ENCODE measurements at regions not wholly inside any gene's neighbourhood (a gene's known extent, or its start where the extent isn't known, plus 50 kb on each side); places are given as distances from the start of the nearest gene placed in this dataset.

- no peak overlapping the region for H3K4me3 ChIP-seq (ENCODE audit: low read depth, low read length)
- no peak for DNase-seq (ENCODE audit: low read depth)
- TF ChIP-seq, protein P1, sequence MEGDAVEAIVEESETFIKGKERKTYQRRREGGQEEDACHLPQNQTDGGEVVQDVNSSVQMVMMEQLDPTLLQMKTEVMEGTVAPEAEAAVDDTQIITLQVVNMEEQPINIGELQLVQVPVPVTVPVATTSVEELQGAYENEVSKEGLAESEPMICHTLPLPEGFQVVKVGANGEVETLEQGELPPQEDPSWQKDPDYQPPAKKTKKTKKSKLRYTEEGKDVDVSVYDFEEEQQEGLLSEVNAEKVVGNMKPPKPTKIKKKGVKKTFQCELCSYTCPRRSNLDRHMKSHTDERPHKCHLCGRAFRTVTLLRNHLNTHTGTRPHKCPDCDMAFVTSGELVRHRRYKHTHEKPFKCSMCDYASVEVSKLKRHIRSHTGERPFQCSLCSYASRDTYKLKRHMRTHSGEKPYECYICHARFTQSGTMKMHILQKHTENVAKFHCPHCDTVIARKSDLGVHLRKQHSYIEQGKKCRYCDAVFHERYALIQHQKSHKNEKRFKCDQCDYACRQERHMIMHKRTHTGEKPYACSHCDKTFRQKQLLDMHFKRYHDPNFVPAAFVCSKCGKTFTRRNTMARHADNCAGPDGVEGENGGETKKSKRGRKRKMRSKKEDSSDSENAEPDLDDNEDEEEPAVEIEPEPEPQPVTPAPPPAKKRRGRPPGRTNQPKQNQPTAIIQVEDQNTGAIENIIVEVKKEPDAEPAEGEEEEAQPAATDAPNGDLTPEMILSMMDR (IDR thresholded peaks at IDR 0.05; ENCODE audit: insufficient read depth, low read length): no peak
These were observed 1077.0 kb upstream of the TMEM132C start for GRCh38 chr12:127189992-127190391.

DNA sequence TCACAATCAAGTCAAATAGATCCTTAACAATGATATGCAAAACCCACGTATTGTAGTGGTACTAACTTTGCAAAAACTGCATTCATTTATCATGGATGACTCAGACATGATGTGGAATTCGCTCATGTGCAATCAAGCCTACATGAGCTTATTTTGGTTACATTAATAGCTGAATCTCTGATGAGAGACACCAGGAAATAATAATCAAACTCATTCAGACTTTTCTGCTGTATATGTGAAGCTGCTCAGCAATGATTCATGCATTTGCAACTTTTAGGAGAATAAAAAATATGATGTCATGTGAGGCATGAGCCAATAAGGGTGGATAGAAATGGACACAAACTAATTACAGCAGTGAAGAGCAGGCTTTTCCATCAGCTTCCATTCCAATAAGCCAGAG lies 1075.8 kb upstream of the TMEM132C start:
- peak; percentile 75 for DNase-seq (ENCODE audit: low read depth)
- H3K4me3 ChIP-seq (ENCODE audit: low read depth, low read length): no peak overlapping the region
- TF ChIP-seq, protein P1 (IDR thresholded peaks at IDR 0.05; ENCODE audit: insufficient read depth, low read length): no peak

DNA sequence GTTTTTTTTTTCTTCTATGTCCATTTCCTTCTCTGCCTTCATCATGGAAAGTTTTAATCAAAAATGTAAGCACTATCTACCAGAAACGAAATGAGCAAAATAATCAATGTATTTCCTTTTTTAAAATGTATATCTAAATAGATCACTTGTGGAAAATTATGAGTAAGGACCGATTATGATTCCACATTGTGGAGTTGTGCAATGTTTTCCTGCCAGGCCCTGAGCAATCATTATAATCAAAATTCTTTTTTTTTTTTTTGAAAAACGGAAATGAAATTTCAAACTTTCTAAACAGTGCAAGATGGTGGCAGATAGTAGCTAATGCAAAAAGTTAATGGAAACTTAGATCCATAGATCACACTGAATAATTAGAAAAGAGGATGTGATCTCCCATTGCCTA lies 1074.6 kb upstream of the TMEM132C start:
- no peak for DNase-seq (ENCODE audit: low read depth)
- no peak overlapping the region for H3K4me3 ChIP-seq (ENCODE audit: low read depth, low read length)
- TF ChIP-seq, protein P1 (IDR thresholded peaks at IDR 0.05; ENCODE audit: insufficient read depth, low read length): no peak

DNA sequence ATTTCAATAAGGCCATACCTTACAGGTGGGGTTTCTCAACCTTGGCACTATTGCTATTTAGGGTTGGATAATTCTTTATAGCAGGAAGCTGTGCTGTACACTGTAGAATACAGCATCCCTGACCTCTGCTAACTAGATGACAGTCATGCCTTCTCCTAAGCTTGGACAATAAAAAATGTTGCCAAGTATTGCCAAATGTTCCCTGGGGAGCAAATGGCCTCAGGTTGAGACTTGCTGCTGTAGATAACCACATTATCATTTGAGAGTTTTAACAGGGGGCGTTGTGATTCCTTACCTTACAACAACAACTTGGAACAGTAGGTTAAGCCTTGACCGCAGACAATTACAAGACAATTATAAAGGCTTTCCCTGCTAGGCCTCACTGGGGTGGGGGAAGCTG lies 1073.6 kb upstream of the TMEM132C start:
- TF ChIP-seq, protein P1 (IDR thresholded peaks at IDR 0.05; ENCODE audit: insufficient read depth, low read length): no peak
- no peak for DNase-seq (ENCODE audit: low read depth)
- H3K4me3 ChIP-seq (ENCODE audit: low read depth, low read length): no peak overlapping the region

DNA sequence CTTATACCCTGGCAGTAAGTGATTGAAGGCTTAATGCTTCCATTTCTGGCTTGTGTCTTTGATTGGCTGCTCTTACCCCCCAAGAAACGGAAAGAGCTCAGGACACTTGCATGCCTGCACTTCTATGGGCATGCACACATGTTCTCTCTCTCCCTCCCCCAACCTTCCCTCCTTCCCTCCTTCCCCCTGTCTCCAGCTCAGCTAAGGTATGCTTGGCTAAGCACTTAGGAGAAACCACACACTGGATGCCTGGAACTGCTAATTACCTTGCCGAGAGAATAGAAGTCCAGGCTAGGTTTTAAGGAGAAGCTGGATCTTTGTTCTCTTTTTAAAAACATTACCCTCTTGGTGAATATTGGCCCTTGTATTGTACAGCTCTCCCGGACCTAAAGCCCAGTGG lies 1072.8 kb upstream of the TMEM132C start:
- H3K4me3 ChIP-seq (ENCODE audit: low read depth, low read length): no peak overlapping the region
- no peak for DNase-seq (ENCODE audit: low read depth)
- TF ChIP-seq, protein P1 (IDR thresholded peaks at IDR 0.05; ENCODE audit: insufficient read depth, low read length): no peak

DNA sequence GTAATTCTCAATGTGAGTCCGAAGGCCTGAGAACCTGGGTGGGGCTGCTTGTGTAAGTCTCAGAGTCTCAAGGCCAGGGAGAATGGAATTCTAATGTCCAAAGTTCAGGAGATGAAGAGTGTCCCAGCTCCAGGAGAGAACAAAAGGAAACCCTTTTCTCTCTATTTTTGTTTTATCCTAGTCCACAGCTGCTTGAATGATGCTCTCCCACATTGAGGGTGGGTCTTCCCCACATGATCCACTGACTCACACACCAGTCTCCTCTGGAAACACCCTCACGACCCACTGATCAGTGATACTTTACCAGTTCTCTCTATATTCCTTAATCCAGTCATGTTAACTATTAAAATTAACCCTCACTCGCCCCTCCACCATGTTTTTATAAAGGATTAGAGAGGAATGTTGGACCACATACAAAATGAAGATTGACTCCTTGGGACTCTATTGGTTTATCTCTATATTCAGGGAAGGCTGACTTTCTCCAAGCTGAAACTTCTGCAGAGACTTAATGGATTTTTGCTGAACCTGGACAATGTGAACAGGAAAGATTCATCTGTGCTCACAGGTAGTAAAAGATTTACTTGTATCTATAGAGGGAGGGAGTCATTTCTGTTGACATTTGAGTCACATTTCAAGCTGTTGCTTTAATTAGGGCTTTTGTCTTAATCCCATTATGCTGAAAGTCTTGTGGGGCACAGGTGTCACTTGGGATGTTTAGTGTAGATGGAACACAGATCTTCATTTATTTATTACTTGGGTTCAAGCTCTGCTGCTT lies 1061.0 kb upstream of the TMEM132C start:
- no peak for DNase-seq (ENCODE audit: low read depth)
- no peak overlapping the region for H3K4me3 ChIP-seq (ENCODE audit: low read depth, low read length)
- TF ChIP-seq, protein P1 (IDR thresholded peaks at IDR 0.05; ENCODE audit: insufficient read depth, low read length): no peak

- TF ChIP-seq, protein P1 (IDR thresholded peaks at IDR 0.05; ENCODE audit: insufficient read depth, low read length): no peak
- no peak for DNase-seq (ENCODE audit: low read depth)
- H3K4me3 ChIP-seq (ENCODE audit: low read depth, low read length): no peak overlapping the region
These were observed 1057.7 kb upstream of the TMEM132C start for GRCh38 chr12:127209318-127209717.

Measured in fibroblast of the aortic adventitia (primary cell).